GM21526 (cell line): ENCODE measurements at regions not wholly inside any gene's neighbourhood (a gene's known extent, or its start where the extent isn't known, plus 50 kb on each side); places are given as distances from the start of the nearest gene placed in this dataset.

Experiments
- ATAC-seq: cut with Tn5 transposase; IDR thresholded peaks from one replicate; pipeline ENCODE4 v1.9.1; 2021; ENCODE audit warnings: moderate library complexity; ENCODE audit not compliant: unreplicated experiment, low FRiP score

GRCh38 chr11:45482331-45482730, 183.1 kb downstream of the CHST1 start:
- ATAC-seq: no peak

DNA sequence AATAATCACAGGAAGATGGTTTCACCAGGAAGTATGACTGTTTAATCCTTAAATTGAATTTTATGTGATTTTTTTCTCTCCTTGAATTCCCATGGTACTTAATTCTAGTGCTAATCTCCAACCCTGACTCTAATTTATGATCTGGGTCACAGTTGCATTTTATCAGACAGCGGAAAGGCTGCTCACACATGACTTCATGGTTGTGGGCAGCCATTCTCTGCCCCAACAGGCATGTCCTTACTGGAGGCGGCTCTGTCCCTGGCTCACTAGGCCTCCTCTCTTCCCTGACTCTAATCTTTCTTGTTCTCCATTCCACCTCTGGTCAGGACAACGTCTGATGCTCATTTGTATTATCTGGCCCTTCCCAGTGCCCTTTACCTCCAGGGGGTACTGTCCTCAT, 184.4 kb downstream of the CHST1 start:
- no peak for ATAC-seq

GRCh38 chr11:45477588-45477987, 187.8 kb downstream of the CHST1 start:
- ATAC-seq: no peak

DNA sequence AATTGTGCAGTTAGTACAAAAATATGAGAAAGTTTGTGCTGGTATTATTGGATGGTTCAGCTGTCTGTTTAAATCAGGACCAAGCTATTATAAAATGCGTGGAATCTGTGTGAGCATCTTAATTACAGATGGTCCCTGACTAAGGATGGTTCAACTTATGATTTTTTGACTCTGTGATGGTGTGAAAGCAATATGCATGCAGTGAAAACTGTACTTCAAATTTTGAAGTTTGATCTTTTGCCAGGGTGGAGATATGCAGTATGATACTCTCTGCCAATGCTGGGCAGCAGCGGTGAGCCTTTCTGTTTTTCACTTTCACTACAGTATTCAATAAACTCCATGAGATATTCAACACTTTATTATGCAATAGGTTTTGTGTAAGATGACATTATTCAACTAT, 189.3 kb downstream of the CHST1 start:
- ATAC-seq: no peak

- no peak for ATAC-seq
Observed at GRCh38 chr11:45475173-45475572, 189.0 kb upstream of the SYT13 start.

DNA sequence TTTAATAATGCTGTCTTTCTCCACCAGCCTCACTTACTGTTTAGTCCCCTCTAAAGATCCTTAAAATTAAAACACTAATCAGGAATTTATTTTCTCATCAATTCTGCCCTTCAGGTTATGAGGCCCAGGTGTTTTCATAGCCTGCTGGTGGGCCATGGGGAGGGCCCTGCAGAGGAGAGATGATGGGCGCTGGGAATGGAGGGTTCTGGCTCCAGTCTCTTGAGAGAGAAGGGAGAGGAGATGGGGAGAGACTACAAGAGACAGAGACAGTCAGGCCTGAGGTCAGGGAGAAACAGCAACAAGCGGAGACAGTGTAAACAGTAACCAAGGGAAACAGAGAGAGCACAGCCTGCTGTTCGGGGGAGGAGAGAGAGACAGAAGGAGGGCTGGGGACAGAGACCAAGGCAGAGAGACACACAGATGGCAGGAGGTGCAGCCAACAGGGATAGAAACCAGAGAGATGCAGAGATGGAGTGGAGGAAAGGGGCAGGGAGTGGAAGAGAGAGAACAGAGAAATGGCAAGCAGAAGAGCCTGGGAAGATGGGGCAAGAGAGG, 187.3 kb upstream of the SYT13 start:
- no peak for ATAC-seq

GRCh38 chr11:45472716-45473317, 186.7 kb upstream of the SYT13 start:
- ATAC-seq: no peak

DNA sequence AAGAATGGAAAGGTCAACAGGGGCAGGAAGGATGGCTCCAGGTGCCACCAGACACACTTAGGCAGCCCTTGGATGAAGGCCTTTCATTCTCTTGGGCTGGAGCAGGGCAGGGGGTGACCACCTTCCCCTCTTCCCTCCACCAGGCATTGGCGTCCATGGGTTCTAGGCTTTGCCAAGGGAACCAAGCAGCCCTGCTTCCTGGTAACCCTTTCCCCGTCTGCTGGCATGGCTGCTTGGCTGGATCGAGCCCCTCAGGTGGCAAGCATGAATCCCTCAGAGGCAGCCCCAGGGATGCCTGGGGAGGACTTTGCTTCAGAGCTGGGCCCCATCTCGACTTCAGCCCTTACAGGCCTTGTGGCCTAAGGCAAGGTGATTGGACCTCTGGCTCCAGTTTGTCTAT, 185.1 kb upstream of the SYT13 start:
- ATAC-seq: no peak

DNA sequence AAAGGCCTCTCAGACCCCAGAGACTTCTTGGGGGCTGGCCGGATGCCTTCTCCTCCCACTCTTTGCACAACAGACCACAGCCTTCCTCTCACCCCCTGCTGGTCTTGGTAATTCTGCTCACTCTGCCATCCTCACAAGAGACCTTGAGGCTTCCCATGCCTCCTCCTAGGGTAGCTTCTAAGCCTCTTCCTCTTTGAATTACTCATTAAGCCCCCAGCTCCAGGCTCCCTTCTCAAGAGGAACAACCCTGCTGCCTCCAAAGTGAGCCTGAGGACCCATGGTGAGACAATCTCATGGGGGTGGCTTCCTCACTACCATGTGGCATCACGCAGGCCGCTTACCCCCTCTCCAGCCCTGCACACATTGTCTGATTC, 184.6 kb upstream of the SYT13 start:
- ATAC-seq: no peak

GRCh38 chr11:45470151-45470793, 184.1 kb upstream of the SYT13 start:
- ATAC-seq: no peak

GRCh38 chr11:45468267-45468856, 182.2 kb upstream of the SYT13 start:
- no peak for ATAC-seq

DNA sequence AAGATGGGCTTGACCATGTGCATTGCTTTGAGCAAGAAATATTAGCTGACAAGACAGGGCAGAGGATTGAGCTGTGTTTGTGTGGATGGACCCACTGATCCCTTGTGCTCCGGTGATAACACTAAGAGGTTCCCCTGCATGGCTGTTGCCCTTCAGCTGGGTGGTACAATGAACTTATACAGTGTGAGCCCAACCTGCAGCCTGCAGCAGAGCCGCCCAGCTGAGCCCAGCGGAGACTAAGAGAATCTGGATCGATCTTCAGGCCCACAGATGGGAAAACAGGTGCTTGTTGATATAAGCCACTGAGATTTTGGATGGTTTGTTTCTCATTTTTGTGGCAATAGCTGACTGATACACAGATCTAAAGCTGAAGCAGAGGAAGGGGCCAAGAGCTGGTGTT, 177.4 kb upstream of the SYT13 start:
- ATAC-seq: no peak

DNA sequence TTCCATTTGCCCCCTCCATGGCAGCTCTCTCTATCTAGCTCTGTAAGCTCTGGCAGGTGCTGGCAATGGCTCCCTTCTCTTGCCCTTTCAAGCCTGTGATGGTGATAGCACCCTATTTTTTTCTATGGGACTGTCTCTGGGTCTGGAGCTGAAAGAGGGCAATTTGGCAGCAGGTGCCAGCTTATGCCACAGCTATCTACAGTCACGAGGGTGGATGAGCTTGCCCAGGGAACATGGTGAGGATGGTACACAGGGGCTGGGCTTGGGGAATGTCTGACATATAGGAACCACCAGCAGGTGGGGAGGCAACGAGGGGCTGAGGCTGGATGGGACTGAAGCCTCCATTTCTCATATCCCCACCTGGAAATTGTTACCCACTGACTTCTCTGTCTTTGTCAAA, 175.4 kb upstream of the SYT13 start:
- no peak for ATAC-seq

GRCh38 chr11:45459491-45459890, 173.3 kb upstream of the SYT13 start:
- ATAC-seq: no peak

DNA sequence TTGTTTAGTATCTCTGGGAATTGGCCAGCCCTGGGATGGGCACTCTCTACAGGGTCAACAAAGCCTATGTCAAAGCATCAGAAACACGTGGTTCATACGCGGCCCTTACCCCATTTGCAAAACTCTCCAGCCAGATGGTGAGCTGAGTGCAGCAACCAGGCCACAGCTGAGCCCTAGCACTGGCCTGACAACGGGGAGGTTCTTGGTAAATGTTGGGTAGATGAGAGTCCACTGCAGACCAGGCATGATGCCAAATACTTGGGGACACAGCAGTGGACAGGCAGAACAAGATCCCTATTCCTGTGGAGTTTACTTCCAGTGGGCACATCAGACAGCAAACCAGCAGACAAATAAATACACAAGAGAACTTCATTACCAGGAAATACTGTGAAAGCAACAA, 172.1 kb upstream of the SYT13 start:
- no peak for ATAC-seq

- no peak for ATAC-seq
Observed at GRCh38 chr11:45457649-45458048, 171.5 kb upstream of the SYT13 start.

DNA sequence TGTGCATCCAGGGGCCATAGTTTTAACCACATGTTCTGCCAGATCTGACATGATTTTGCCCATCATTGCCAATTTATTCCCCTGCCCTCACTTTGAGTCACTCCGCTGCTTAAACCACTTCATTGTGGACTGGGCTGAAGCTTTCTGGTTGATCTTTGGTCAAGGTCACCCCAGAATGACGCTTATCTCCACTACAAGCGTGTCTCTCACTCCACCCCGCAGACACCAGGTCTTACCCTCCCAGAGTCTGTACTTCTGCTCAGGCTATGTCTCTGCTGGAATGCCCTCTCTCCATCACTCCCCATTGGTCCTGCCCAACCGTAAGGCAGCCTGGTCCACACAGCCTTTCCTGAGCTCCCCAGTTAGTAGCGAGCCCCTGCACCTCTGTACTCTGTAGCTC, 170.5 kb upstream of the SYT13 start:
- no peak for ATAC-seq

DNA sequence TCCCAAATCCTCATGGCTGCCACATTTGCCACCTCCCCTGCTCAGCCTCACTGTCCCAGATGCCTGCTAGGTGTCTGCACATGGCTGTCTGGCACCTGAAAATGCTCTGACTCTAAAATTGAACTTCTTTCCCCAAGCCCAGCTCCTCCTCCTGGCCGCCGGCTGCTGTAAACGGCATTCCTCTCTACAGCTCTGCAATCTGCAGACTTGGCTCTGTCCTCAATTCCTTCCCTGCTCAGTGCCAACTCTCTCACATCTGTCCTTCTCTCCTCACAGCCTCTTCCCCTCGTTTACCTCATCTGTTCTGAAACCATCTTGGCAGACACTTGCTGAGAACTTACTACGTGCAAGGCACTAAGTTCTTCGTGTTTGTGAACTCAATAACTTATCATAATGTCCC, 169.4 kb upstream of the SYT13 start:
- no peak for ATAC-seq

- ATAC-seq: no peak
Observed at GRCh38 chr11:45454917-45455401, 168.8 kb upstream of the SYT13 start.

DNA sequence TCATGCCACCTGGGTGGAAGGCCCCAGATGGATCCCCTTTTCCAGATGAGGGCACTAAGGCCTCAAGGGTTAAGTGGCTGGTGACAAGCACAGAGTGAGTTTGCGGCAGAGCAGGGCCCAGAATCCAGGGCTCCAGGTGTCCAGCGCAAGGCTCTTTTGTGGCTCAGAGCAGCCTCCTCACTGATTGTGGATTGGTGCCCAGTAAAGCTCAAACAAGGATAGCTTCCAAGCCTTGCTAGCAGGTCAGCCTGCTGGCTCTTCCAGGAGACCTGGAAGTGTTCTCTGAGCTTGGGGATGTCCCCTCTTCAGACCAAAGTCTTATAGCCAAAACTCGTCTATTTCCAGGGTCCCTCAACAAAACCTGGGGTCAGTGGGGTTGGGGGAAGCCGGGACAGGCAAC, 167.6 kb upstream of the SYT13 start:
- no peak for ATAC-seq

- ATAC-seq: no peak
Observed at GRCh38 chr11:45451766-45452440, 165.8 kb upstream of the SYT13 start.
